RWPE2 (cell line): ENCODE measurements at regions not wholly inside any gene's neighbourhood (a gene's known extent, or its start where the extent isn't known, plus 50 kb on each side); places are given as distances from the start of the nearest gene placed in this dataset.

Experiments used
- ATAC-seq: fragments of 200-7000 bp; cut with Tn5 transposase; 3 replicates; pipeline ENCODE4 v1.9.1; 2021; ENCODE audit warnings: low read depth
- DNase-seq: peaks from one replicate; pipeline ENCODE4 v3.0.0-alpha.2; 2020; ENCODE audit warnings: low spot score
- H3K27ac ChIP-seq: fragments of 450-650 bp; 2 replicates; pipeline ENCODE4 v1.5.1; 2017; ENCODE audit warnings: mild to moderate bottlenecking; ENCODE audit not compliant: poor library complexity, severe bottlenecking
- H3K27me3 ChIP-seq: fragments of 250-450 bp; sonication (Bioruptor Pico); 2 replicates; pipeline ENCODE4 v1.5.1; 2021; ENCODE audit warnings: mild to moderate bottlenecking, moderate library complexity; ENCODE audit not compliant: insufficient read depth, poor library complexity, severe bottlenecking
- H3K36me3 ChIP-seq: fragments of 250-450 bp; sonication (Bioruptor Pico); 2 replicates; pipeline ENCODE4 v1.5.1; 2020; ENCODE audit warnings: low read depth, mild to moderate bottlenecking, moderate library complexity
- H3K4me1 ChIP-seq: fragments of 250-450 bp; sonication (Bioruptor Pico); 2 replicates; pipeline ENCODE4 v1.5.1; 2021; ENCODE audit warnings: mild to moderate bottlenecking, moderate library complexity; ENCODE audit not compliant: insufficient read depth, poor library complexity, severe bottlenecking
- H3K4me3 ChIP-seq: fragments of 250-450 bp; sonication (Bioruptor Pico); 2 replicates; pipeline ENCODE4 v1.5.1; 2021; ENCODE audit warnings: mild to moderate bottlenecking, moderate library complexity; ENCODE audit not compliant: severe bottlenecking
- H3K9me3 ChIP-seq: fragments of 250-450 bp; sonication (Bioruptor Pico); 2 replicates; pipeline ENCODE4 v1.5.1; 2021; ENCODE audit warnings: mild to moderate bottlenecking, moderate library complexity; ENCODE audit not compliant: severe bottlenecking
- CTCF ChIP-seq: fragments of 450-650 bp; IDR thresholded peaks from one replicate; pipeline ENCODE4 v1.5.1; 2017; ENCODE audit warnings: mild to moderate bottlenecking, moderate library complexity; ENCODE audit not compliant: poor library complexity, severe bottlenecking

DNA sequence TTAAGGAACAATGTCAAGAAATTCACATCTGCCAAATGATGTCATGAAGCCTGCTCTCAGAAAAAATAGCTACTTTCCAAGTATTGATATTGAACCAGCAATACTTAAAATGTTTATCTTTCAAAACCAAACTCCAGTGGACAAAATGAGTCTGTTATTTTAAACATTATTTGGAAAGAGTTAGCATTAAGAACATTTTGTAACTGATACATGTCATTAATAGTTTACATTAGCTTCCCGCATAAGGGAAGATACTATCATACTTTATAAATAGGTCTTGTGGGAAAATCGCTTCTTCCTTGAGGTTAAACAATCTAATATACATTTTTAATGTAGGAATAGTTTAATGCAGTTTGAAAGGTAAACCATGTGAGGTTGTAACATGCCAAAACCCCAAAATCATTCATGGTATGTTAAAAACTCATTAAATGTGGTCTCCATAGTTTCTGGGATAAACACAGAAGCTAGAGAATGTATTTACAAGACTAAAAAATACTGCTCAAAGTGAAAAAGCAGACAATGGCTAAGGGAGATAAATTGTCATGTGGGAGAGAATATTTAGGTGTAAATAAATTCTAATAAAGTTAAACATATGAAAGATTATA is 73.4 kb upstream of the ATP2B1 start:
- H3K9me3 ChIP-seq, result peaks cover 6% of the 10 kb centered on the region
- peaks cover 14% of the 10 kb centered on the region for H3K4me1 ChIP-seq
- H3K27me3 ChIP-seq, result no peaks in the 10 kb centered on the region
- no peak for TF ChIP-seq CTCF
- H3K27ac ChIP-seq, result no peak overlapping the region
- DNase-seq (no peak), ATAC-seq (no peak)
- no peak overlapping the region for H3K4me3 ChIP-seq
- no peaks in the 10 kb centered on the region for H3K36me3 ChIP-seq

GRCh38 chr12:89781156-89781555 is 72.5 kb upstream of the ATP2B1 start:
- ATAC-seq (no peak), DNase-seq (no peak)
- peaks cover 2% of the 10 kb centered on the region for H3K9me3 ChIP-seq
- TF ChIP-seq CTCF, result no peak
- no peak overlapping the region for H3K4me3 ChIP-seq
- no peaks in the 10 kb centered on the region for H3K36me3 ChIP-seq
- no peak overlapping the region for H3K27ac ChIP-seq
- H3K4me1 ChIP-seq, result peaks cover 14% of the 10 kb centered on the region
- H3K27me3 ChIP-seq, result no peaks in the 10 kb centered on the region

DNA sequence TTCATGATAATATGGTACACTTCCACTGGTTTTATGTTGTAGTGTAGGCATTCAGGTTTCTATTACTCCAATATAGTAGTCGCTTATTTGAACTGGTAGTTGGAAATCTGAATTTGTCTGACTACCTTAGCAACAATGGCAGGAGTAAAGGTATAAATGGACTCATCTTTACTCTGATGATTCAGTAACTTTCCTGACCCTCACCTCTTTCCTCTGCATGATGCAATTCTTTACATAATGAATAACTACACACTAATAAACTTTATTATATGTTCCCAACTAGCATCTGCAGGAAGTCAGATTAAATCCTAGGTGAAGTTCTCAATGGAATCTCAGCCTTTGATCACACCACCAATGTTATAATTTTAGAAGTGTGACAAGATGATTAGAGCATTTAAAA is 70.5 kb upstream of the ATP2B1 start:
- peak overlapping the region; percentile 51 for H3K27ac ChIP-seq
- no peaks in the 10 kb centered on the region for H3K36me3 ChIP-seq
- TF ChIP-seq CTCF, result no peak
- H3K27me3 ChIP-seq, result no peaks in the 10 kb centered on the region
- no peak overlapping the region for H3K4me3 ChIP-seq
- peaks cover 31% of the 10 kb centered on the region for H3K4me1 ChIP-seq
- ATAC-seq (peak; percentile 62; the same call in 2 of the 3 replicates), DNase-seq (no peak)
- H3K9me3 ChIP-seq, result no peaks in the 10 kb centered on the region

GRCh38 chr12:89777733-89778379 is 69.2 kb upstream of the ATP2B1 start:
- Histone ChIP-seq H3K36me3 (no peaks in the 10 kb centered on the region), H3K27me3 (no peaks in the 10 kb centered on the region), H3K9me3 (no peaks in the 10 kb centered on the region), H3K4me1 (peaks cover 31% of the 10 kb centered on the region), H3K4me3 (no peak overlapping the region), H3K27ac (no peak overlapping the region)
- no peak for DNase-seq
- no peak for ATAC-seq
- TF ChIP-seq CTCF, result no peak

DNA sequence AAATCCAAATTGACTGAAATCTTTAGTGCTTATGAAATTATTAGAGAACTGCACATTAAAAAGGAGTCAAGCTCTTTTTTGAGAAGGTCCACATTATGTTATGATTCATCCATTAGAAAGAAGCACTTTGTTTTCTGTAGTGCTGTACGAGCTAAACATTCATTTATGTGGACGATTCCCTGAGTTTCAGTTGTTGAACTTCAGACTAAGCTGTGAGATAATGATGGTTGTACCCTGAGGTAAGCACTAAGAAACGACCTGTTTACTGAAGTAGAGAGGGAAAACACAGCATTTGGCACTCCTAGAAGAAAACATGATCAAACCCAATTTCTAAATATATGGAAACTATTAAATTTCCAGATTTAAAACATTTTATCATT is 67.3 kb upstream of the ATP2B1 start:
- no peak for ATAC-seq
- Histone ChIP-seq H3K4me3 (no peak overlapping the region), H3K27ac (peak overlapping the region; percentile 86), H3K4me1 (peaks cover 31% of the 10 kb centered on the region), H3K9me3 (no peaks in the 10 kb centered on the region), H3K27me3 (no peaks in the 10 kb centered on the region), H3K36me3 (no peaks in the 10 kb centered on the region)
- no peak for TF ChIP-seq CTCF
- DNase-seq, result no peak
